Activated naive CD4-positive, alpha-beta T cell treated with anti-CD3 and anti-CD28 coated beads, Interleukin-2, amount 10 ng/mL, durations not matched to agents 7 days and 5 days (primary cell): ENCODE measurements at regions not wholly inside any gene's neighbourhood (a gene's known extent, or its start where the extent isn't known, plus 50 kb on each side); places are given as distances from the start of the nearest gene placed in this dataset.
A peak's percentile ranks its signal among the peaks of the same experiment; 100 is the strongest.

Experiments
- CTCF ChIA-PET: fragments of 350-600 bp; sonication (Branson Sonifier 250); formaldehyde crosslinking; loops from one replicate; lab custom pipeline; 2021; ENCODE audit warnings: antibody characterized with exemption; lab: Charles Lee
- DNase-seq: peaks from one replicate; pipeline ENCODE4 v3.0.0-alpha.2; 2020
- H3K27ac Mint-ChIP-seq: one replicate; pipeline ENCODE4 v1.8.0; 2021; ENCODE audit warnings: mild to moderate bottlenecking, moderate library complexity, mixed read lengths
- H3K27me3 Mint-ChIP-seq: one replicate; pipeline ENCODE4 v1.8.0; 2021; ENCODE audit warnings: mild to moderate bottlenecking, mixed read lengths
- H3K36me3 Mint-ChIP-seq: one replicate; pipeline ENCODE4 v1.8.0; 2021; ENCODE audit warnings: mixed read lengths
- H3K4me1 Mint-ChIP-seq: one replicate; pipeline ENCODE4 v1.8.0; 2021; ENCODE audit warnings: mixed read lengths
- H3K4me3 Mint-ChIP-seq: one replicate; pipeline ENCODE4 v1.8.0; 2021; ENCODE audit warnings: mild to moderate bottlenecking, moderate library complexity, mixed read lengths
- H3K9me3 Mint-ChIP-seq: one replicate; pipeline ENCODE4 v1.8.0; 2021; ENCODE audit warnings: mixed read lengths

DNA sequence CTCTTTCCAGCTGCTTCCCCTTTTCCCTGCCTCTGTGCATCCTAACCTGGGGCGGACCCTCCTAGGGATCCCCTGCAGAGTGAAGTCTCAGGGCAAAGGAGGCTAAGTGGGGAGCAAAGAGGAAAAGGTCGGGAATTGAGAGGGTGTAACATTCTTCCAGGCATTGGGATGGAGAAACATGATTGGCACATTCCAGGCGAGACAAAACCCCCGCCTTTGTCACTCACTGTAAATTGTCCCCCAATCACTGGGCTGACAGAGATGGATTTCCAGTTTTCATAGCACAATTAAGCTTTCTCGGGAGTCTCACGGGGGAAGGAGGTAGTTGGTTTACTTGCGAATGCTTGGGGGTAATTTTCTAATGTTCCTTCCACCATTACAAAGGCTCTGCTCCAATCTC, 74.9 kb downstream of the MIAT start:
- peaks cover 34% of the 10 kb centered on the region for H3K36me3 Mint-ChIP-seq
- no peak overlapping the region for H3K27ac Mint-ChIP-seq
- H3K4me3 Mint-ChIP-seq = no peak overlapping the region
- no peaks in the 10 kb centered on the region for H3K9me3 Mint-ChIP-seq
- H3K4me1 Mint-ChIP-seq = no peaks in the 10 kb centered on the region
- CTCF ChIA-PET = no interaction called here
- H3K27me3 Mint-ChIP-seq = no peaks in the 10 kb centered on the region
- no peak for DNase-seq

GRCh38 chr22:26734339-26735018, 77.1 kb downstream of the MIAT start:
- H3K9me3 Mint-ChIP-seq = no peaks in the 10 kb centered on the region
- no peak overlapping the region for H3K4me3 Mint-ChIP-seq
- H3K27ac Mint-ChIP-seq = no peak overlapping the region
- H3K36me3 Mint-ChIP-seq = peaks cover 27% of the 10 kb centered on the region
- H3K27me3 Mint-ChIP-seq = no peaks in the 10 kb centered on the region
- CTCF ChIA-PET = no interaction called here
- no peak for DNase-seq
- H3K4me1 Mint-ChIP-seq = no peaks in the 10 kb centered on the region

DNA sequence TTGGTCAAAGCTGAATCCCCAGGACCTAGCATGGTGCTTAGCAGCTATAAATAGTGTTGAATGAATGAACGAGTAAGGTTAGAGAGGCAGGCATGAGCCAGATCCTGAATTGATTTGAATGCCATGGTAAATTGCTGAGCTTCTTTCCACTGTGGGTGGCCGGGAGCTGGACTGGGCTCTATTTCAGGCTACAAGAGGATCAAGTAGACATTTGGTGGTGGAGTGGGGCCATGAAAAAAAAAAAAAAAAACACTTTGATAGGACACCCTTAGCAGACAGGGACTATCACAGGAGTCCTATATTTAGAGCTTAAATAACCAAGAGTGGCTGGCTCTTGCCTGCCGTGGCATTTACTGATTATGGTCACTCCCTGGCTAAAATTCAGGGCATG, 77.6 kb downstream of the MIAT start:
- Mint-ChIP-seq H3K27ac (no peak overlapping the region), H3K9me3 (no peaks in the 10 kb centered on the region), H3K4me1 (no peaks in the 10 kb centered on the region), H3K27me3 (no peaks in the 10 kb centered on the region), H3K36me3 (peaks cover 25% of the 10 kb centered on the region), H3K4me3 (no peak overlapping the region)
- no peak for DNase-seq
- CTCF ChIA-PET = no interaction called here

DNA sequence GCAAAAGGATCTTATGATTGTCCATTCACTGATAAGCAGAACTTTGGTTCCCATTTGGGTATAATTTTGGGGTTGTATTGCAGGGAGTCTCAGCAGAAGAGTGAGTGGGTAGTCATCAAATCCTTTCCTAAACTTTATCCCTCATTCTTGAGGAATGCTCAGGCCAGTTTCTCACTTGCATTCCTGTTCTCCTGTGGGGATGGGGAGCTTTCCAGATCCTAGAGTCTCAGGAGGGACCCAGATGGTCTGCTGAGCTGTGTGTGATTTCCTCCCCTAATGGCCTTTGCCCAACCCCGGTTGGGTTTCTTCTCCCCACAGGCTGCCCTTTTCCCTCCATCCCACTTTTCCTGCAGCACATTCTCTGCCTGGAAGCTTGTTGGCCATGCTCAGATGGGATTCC, 79.9 kb downstream of the MIAT start:
- no peaks in the 10 kb centered on the region for H3K9me3 Mint-ChIP-seq
- no peak overlapping the region for H3K27ac Mint-ChIP-seq
- no peak overlapping the region for H3K4me3 Mint-ChIP-seq
- H3K36me3 Mint-ChIP-seq = peaks cover 18% of the 10 kb centered on the region
- no peak for DNase-seq
- CTCF ChIA-PET = no interaction called here
- no peaks in the 10 kb centered on the region for H3K4me1 Mint-ChIP-seq
- H3K27me3 Mint-ChIP-seq = no peaks in the 10 kb centered on the region

GRCh38 chr22:26740253-26740652, 82.9 kb downstream of the MIAT start:
- Mint-ChIP-seq H3K27ac (no peak overlapping the region), H3K27me3 (no peaks in the 10 kb centered on the region), H3K9me3 (no peaks in the 10 kb centered on the region), H3K4me3 (no peak overlapping the region), H3K4me1 (no peaks in the 10 kb centered on the region), H3K36me3 (peaks cover 4% of the 10 kb centered on the region)
- CTCF ChIA-PET = interaction anchor here (1.1 kb wide), 1 partner anchor 16 kb away, joined by 3 read pairs; no protein-coding TSS in a partner anchor
- DNase-seq = no peak

- CTCF ChIA-PET = no interaction called here
- H3K27ac Mint-ChIP-seq = no peak overlapping the region
These were observed 85.8 kb downstream of the MIAT start for GRCh38 chr22:26743149-26743548.

GRCh38 chr22:26744892-26745808, 87.8 kb downstream of the MIAT start:
- Mint-ChIP-seq H3K4me1 (no peaks in the 10 kb centered on the region), H3K27me3 (no peaks in the 10 kb centered on the region), H3K36me3 (peaks cover 2% of the 10 kb centered on the region), H3K27ac (no peak overlapping the region), H3K4me3 (no peak overlapping the region), H3K9me3 (no peaks in the 10 kb centered on the region)
- no peak for DNase-seq
- CTCF ChIA-PET = interaction anchor here (1.0 kb wide), 1 partner anchor 379 kb away, joined by 3 read pairs; no protein-coding TSS in a partner anchor

More at GRCh38 chr22:26743149-26743548, 85.8 kb downstream of the MIAT start:
- no peaks in the 10 kb centered on the region for H3K4me1 Mint-ChIP-seq
- peaks cover 4% of the 10 kb centered on the region for H3K36me3 Mint-ChIP-seq
- no peak for DNase-seq
- no peaks in the 10 kb centered on the region for H3K9me3 Mint-ChIP-seq
- H3K27me3 Mint-ChIP-seq = no peaks in the 10 kb centered on the region
- H3K4me3 Mint-ChIP-seq = no peak overlapping the region

DNA sequence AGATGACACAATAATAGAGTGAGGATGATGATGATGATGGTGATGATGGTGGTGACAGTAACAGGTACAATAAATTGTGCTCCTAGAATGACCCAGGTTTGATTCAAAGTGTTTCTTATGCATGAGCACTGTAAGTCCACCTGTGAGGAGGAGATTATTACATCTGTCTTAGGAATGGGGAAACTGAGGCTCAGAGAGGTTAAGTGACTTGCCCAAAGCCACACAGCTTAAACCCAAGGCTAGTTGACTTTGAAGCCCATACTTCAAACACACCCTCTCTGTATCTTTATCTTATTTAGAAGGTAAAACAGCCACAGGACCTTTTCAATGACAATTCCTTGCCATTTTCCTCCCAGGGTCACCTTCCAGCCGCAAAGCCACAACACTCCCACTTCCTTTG, 88.9 kb downstream of the MIAT start:
- H3K27me3 Mint-ChIP-seq = no peaks in the 10 kb centered on the region
- H3K27ac Mint-ChIP-seq = no peak overlapping the region
- H3K4me1 Mint-ChIP-seq = peaks cover 4% of the 10 kb centered on the region
- H3K36me3 Mint-ChIP-seq = peaks cover 2% of the 10 kb centered on the region
- H3K9me3 Mint-ChIP-seq = no peaks in the 10 kb centered on the region
- DNase-seq = no peak
- H3K4me3 Mint-ChIP-seq = no peak overlapping the region
- CTCF ChIA-PET = no interaction called here

- no peak overlapping the region for H3K4me3 Mint-ChIP-seq
- CTCF ChIA-PET = no interaction called here
- H3K27ac Mint-ChIP-seq = no peak overlapping the region
- no peaks in the 10 kb centered on the region for H3K36me3 Mint-ChIP-seq
- no peaks in the 10 kb centered on the region for H3K9me3 Mint-ChIP-seq
- no peak for DNase-seq
- no peaks in the 10 kb centered on the region for H3K27me3 Mint-ChIP-seq
- peaks cover 7% of the 10 kb centered on the region for H3K4me1 Mint-ChIP-seq
These were observed 91.5 kb downstream of the MIAT start for GRCh38 chr22:26748845-26749244.

DNA sequence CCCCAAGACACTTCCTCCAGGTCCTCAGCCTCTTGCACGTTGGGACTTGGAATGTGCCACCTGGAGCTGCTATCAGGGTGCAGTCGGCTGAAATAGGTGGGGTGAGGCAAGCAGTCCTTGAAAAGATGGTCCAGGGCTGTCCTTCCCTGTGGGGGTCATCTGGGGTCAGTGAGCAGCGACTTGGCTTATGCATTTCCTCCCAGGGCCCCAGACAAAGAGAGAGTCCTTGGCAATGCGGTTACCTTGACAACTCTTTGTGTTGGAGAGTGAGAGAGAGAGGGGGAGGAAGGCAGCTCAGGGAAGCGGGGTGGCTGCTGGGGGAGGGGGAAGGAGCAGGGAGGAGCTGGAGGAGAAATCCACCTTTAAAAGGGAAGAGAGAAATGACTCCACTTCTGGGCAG, 93.8 kb downstream of the MIAT start:
- H3K27ac Mint-ChIP-seq = no peak overlapping the region
- H3K36me3 Mint-ChIP-seq = no peaks in the 10 kb centered on the region
- no peak for DNase-seq
- H3K27me3 Mint-ChIP-seq = no peaks in the 10 kb centered on the region
- H3K4me3 Mint-ChIP-seq = no peak overlapping the region
- CTCF ChIA-PET = interaction anchor here (0.6 kb wide), 1 partner anchor 274 kb away, joined by 3 read pairs; no protein-coding TSS in a partner anchor
- H3K9me3 Mint-ChIP-seq = no peaks in the 10 kb centered on the region
- H3K4me1 Mint-ChIP-seq = peaks cover 7% of the 10 kb centered on the region

DNA sequence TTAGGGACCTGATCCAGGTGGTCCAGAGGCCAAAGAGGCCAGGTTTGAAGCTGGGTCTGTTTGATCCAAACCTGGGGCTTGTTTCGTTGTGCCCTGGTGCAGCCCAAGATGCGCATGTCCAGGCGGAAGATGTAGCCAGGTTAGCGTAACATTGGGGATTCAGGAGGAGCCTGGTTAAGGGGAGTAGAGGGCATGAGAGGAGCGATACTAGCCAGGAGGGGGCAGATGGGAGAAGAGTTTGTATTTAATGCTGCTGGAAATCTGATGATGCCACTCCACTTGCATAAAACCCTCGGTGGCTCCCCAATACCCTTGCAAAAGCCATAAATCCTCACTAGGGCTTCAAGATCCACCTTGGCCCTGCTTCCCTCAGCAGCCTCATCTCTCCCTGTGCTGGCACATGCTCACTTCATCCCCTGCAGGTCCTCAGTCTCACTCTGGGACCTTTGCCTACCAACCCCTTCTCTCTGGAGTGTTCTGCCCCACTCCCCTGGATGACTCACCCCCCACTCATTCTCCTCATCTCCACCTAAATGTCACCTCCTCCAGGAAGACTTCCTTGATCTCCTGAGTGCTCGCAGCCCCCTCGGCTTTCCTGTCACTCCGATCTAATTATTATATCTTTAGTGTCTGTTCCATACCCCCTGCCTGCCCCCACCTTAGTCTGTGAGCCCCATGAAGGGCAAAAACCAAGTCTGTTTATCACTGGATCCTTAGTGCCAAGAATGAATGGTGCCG, 95.9 kb downstream of the MIAT start:
- DNase-seq = no peak
- H3K27ac Mint-ChIP-seq = no peak overlapping the region

GRCh38 chr22:26756675-26757293, 99.4 kb downstream of the MIAT start:
- Mint-ChIP-seq H3K4me3 (no peak overlapping the region), H3K27ac (no peak overlapping the region), H3K36me3 (no peaks in the 10 kb centered on the region), H3K27me3 (no peaks in the 10 kb centered on the region), H3K4me1 (no peaks in the 10 kb centered on the region), H3K9me3 (no peaks in the 10 kb centered on the region)
- peak; percentile 52 for DNase-seq
- CTCF ChIA-PET = interaction anchor here (0.5 to 1.1 kb wide), 5 partner anchors 17 to 78 kb away, joined by 3 to 4 read pairs (median 3); no protein-coding TSS in a partner anchor

More for the DNA sequence above, 95.9 kb downstream of the MIAT start:
- peaks cover 7% of the 10 kb centered on the region for H3K4me1 Mint-ChIP-seq
- no peaks in the 10 kb centered on the region for H3K9me3 Mint-ChIP-seq
- CTCF ChIA-PET = no interaction called here
- no peaks in the 10 kb centered on the region for H3K36me3 Mint-ChIP-seq
- H3K4me3 Mint-ChIP-seq = no peak overlapping the region
- H3K27me3 Mint-ChIP-seq = no peaks in the 10 kb centered on the region

- Mint-ChIP-seq H3K36me3 (peaks cover under 1% of the 10 kb centered on the region), H3K4me1 (no peaks in the 10 kb centered on the region), H3K9me3 (no peaks in the 10 kb centered on the region), H3K27me3 (no peaks in the 10 kb centered on the region), H3K4me3 (no peak overlapping the region), H3K27ac (no peak overlapping the region)
- DNase-seq = no peak
- CTCF ChIA-PET = interaction anchor here (0.7 to 1.1 kb wide), 2 partner anchors 23 to 79 kb away, joined by 3 read pairs; no protein-coding TSS in a partner anchor
These were observed 100.1 kb downstream of the MIAT start for GRCh38 chr22:26757496-26757895.
